Stomach (tissue), 8 donors: ENCODE measurements at regions not wholly inside any gene's neighbourhood (a gene's known extent, or its start where the extent isn't known, plus 50 kb on each side); places are given as distances from the start of the nearest gene placed in this dataset.

ENCODE experiments used
- DNase-seq, 2 donors: peaks; one replicate each; pipeline versions ENCODE4 v3.0.0 to v3.0.0-alpha.2; 2013 to 2019
- H3K27ac ChIP-seq, 5 donors: fragments of 200-600 bp in 4 of 5; sonication (generic) in 4 of 5; one replicate each; pipeline ENCODE4 v1.5.1; 2013 to 2019; ENCODE audit warnings: mild to moderate bottlenecking in 1 of 5, moderate library complexity in 1 of 5
- H3K27me3 ChIP-seq, 3 donors: fragments of 200-600 bp; sonication (generic); one replicate each; pipeline ENCODE4 v1.5.1; 2017 to 2019; ENCODE audit warnings: mixed run types in 1 of 3
- H3K36me3 ChIP-seq, 4 donors: fragments of 200-600 bp; sonication (generic); 1 replicate in 3 of 4; 2 replicates in 1 of 4; pipeline ENCODE4 v1.5.1; 2016 to 2019
- H3K4me1 ChIP-seq, 4 donors: fragments of 200-600 bp; sonication (generic); one replicate each; pipeline ENCODE4 v1.5.1; 2016 to 2019
- H3K4me3 ChIP-seq, 4 donors: fragments of 200-600 bp; sonication (generic) in 3 of 4; one replicate each; pipeline ENCODE4 v1.5.1; 2016 to 2019; ENCODE audit warnings: mild to moderate bottlenecking in 1 of 4
- H3K9me3 ChIP-seq, 4 donors: fragments of 200-600 bp; sonication (generic); one replicate each; pipeline ENCODE4 v1.5.1; 2016 to 2019
- CTCF ChIP-seq, 7 experiments: fragments of 450-650 bp in 4 of 7; fragments of 200-600 bp in 3 of 7; sonication (generic) in 3 of 7; IDR thresholded peaks; one replicate each; pipeline ENCODE4 v1.5.1; 2016 to 2019; ENCODE audit warnings: antibody characterized with exemption in 7 of 7, control low read depth in 2 of 7, mild to moderate bottlenecking in 1 of 7
- EP300 ChIP-seq: sonication (generic); formaldehyde crosslinking; IDR thresholded peaks from one replicate; pipeline ENCODE4 v1.6.1; 2017; ENCODE audit warnings: antibody characterized with exemption
- POLR2A ChIP-seq, 4 donors: fragments of 450-650 bp; IDR thresholded peaks; one replicate each; pipeline ENCODE4 v1.6.1; 2016; ENCODE audit warnings: antibody characterized with exemption in 4 of 4, control low read depth in 2 of 4, mild to moderate bottlenecking in 1 of 4, moderate library complexity in 1 of 4
- POLR2AphosphoS5 ChIP-seq, 3 donors: sonication (generic); formaldehyde crosslinking; IDR thresholded peaks; one replicate each; pipeline ENCODE4 v1.6.1; 2016; ENCODE audit warnings: antibody characterized with exemption in 3 of 3
- WGBS, 5 donors: extraction: QIAGEN DNeasy Blood & Tissue Kit in 3 of 5; methylation state at CpG; one replicate each; pipeline versions ENCODE4 v1.1.5 to v1.1.7; 2013 to 2018; 5-methylcytosine and 5-hydroxymethylcytosine counted together
- intact Hi-C: fragments of 100-400 bp; cut with DNase I; formaldehyde crosslinking; loops from one replicate; pipeline ENCODE4 v1.15.1; 2023; ENCODE audit warnings: low total_unique reads
- donor health status: healthy with polysubstance abuse.
- donor health status: Bipolar disorder and iron deficiency.
- donor health status: healthy.

DNA sequence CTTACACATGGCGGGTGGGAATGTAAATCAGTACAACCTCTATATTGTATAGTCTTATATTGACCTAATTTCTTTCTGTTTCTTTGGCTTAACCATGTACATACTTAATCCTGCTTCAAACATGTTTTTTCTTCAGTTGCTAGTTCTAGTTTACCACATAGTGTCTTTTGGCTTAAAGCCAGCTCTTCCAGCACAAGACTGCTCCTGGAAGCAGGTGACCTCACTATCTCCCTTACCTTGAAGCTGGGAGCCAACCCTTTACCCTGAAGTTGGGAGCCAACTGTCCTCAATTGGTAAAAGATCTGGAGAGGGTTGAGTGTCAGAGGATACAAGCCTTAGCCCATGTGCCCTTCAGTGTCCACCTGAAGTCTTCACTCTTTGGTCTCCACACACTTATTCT lies 162.7 kb downstream of the AASDH start:
- no peaks in the 10 kb centered on the region for H3K4me1 ChIP-seq
- H3K27ac ChIP-seq: no peak overlapping the region
- H3K9me3 ChIP-seq: peaks cover 0 to 5% (median 0%) of the 10 kb centered on the region in 4 donors
- H3K36me3 ChIP-seq: no peaks in the 10 kb centered on the region
- intact Hi-C loops: no loop called here
- H3K27me3 ChIP-seq: no peaks in the 10 kb centered on the region
- no peak for TF ChIP-seq POLR2AphosphoS5 (IDR thresholded peaks at IDR 0.05)
- TF ChIP-seq EP300: no peak
- TF ChIP-seq POLR2A (IDR thresholded peaks at IDR 0.05): no peak
- TF ChIP-seq CTCF (IDR thresholded peaks at IDR 0.05): no peak
- WGBS, 5 donors: 89 to 100% (median 95%) methylated on average over 1 of the region's 1 CpG
- H3K4me3 ChIP-seq: no peak overlapping the region
- DNase-seq: no peak

- TF ChIP-seq POLR2AphosphoS5 (IDR thresholded peaks at IDR 0.05): no peak
- TF ChIP-seq EP300: no peak
- no peak for TF ChIP-seq CTCF (IDR thresholded peaks at IDR 0.05)
- TF ChIP-seq POLR2A (IDR thresholded peaks at IDR 0.05): no peak
- Histone ChIP-seq H3K9me3 (no peaks in the 10 kb centered on the region), H3K27ac (no peak overlapping the region), H3K27me3 (no peaks in the 10 kb centered on the region), H3K36me3 (no peaks in the 10 kb centered on the region), H3K4me3 (no peak overlapping the region), H3K4me1 (no peaks in the 10 kb centered on the region)
- intact Hi-C loops: no loop called here
- 88 to 96% (median 94%) methylated on average over 6 of the region's 6 CpGs for WGBS, 5 donors
- DNase-seq: no peak
Observed at GRCh38 chr4:56222514-56222913, 164.8 kb downstream of the AASDH start.

DNA sequence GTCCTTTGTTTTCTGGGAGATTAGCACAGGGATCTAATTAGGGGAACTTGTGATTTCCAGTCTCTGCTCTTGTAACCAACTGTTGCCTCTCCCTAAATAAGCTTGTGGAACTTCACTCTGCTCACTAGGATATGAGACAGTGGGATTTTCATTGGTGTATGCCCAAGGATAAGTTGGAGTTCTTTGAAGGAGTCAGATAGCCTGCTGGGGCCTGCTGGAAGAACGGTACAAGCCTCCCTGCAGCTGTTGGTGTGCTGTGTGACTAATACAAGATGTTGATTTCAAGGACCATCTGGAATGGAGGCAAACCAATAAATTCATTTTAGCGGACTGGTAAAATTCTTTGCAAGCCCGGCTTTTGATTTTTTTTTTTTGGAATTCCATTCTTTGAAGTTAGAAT lies 167.0 kb downstream of the AASDH start:
- 68 to 92% (median 83%) methylated on average over 3 of the region's 3 CpGs for WGBS, 5 donors
- intact Hi-C loops: no loop called here
- Histone ChIP-seq H3K9me3 (no peaks in the 10 kb centered on the region), H3K27me3 (no peaks in the 10 kb centered on the region), H3K4me3 (no peak overlapping the region), H3K27ac (no peak overlapping the region), H3K36me3 (no peaks in the 10 kb centered on the region), H3K4me1 (peaks cover 0 to 7% (median 0%) of the 10 kb centered on the region in 4 donors)
- no peak for DNase-seq
- TF ChIP-seq POLR2AphosphoS5 (IDR thresholded peaks at IDR 0.05) (no peak), CTCF (IDR thresholded peaks at IDR 0.05) (no peak), POLR2A (IDR thresholded peaks at IDR 0.05) (no peak), EP300 (no peak)

DNA sequence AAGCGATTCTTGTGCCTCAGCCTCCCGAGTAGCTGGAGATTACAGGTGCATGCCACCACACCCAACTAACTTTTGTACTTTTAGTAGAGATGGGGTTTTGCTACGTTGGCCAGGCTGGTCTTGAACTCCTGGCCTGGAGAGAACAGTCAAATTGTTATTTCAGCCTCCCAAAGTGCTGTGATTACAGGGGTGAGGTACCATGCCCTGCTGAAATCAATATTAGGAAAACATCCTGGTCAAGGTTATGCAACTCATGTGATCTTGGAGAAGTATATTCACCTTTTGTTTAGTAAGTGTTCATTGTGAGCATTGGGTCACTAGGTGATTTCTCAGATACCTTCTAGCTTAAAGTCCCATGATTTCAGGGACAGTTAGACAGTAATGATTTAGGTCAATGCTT lies 167.8 kb downstream of the AASDH start:
- no peaks in the 10 kb centered on the region for H3K36me3 ChIP-seq
- WGBS, 5 donors: 76 to 86% (median 82%) methylated on average over 3 of the region's 3 CpGs
- intact Hi-C loops: no loop called here
- TF ChIP-seq EP300: no peak
- TF ChIP-seq POLR2A (IDR thresholded peaks at IDR 0.05): no peak
- no peak for TF ChIP-seq CTCF (IDR thresholded peaks at IDR 0.05)
- no peak for TF ChIP-seq POLR2AphosphoS5 (IDR thresholded peaks at IDR 0.05)
- H3K9me3 ChIP-seq: no peaks in the 10 kb centered on the region
- no peak overlapping the region for H3K4me3 ChIP-seq
- no peaks in the 10 kb centered on the region for H3K27me3 ChIP-seq
- no peak overlapping the region for H3K27ac ChIP-seq
- peaks cover 0 to 7% (median 0%) of the 10 kb centered on the region in 4 donors for H3K4me1 ChIP-seq
- DNase-seq: no peak
